H9 (cell line): ENCODE measurements at regions not wholly inside any gene's neighbourhood (a gene's known extent, or its start where the extent isn't known, plus 50 kb on each side); places are given as distances from the start of the nearest gene placed in this dataset.

Experiments used
- DNase-seq: peaks from one replicate; pipeline ENCODE4 v3.0.0-alpha.2; 2017
- H2AFZ ChIP-seq: one replicate; pipeline ENCODE4 v1.6.1; 2013; ENCODE audit warnings: mild to moderate bottlenecking, low read length, control low read depth, moderate library complexity
- H2AK5ac ChIP-seq: 2 replicates; pipeline ENCODE4 v1.6.1; 2013; ENCODE audit warnings: low read length, control low read depth, mixed read lengths; ENCODE audit not compliant: insufficient read length
- H2BK120ac ChIP-seq: one replicate; pipeline ENCODE4 v1.6.1; 2013; ENCODE audit warnings: low read depth, mild to moderate bottlenecking, low read length, control low read depth, inconsistent platforms; ENCODE audit not compliant: poor library complexity, severe bottlenecking
- H2BK12ac ChIP-seq: 2 replicates; pipeline ENCODE4 v1.6.1; 2013; ENCODE audit warnings: low read length, control low read depth, mixed read lengths, low read depth; ENCODE audit not compliant: insufficient read length
- H2BK15ac ChIP-seq: 2 replicates; pipeline ENCODE4 v1.6.1; 2013; ENCODE audit warnings: low read depth, low read length, control low read depth
- H2BK20ac ChIP-seq: one replicate; pipeline ENCODE4 v1.6.1; 2013; ENCODE audit warnings: low read depth, mild to moderate bottlenecking, low read length, control low read depth, inconsistent platforms; ENCODE audit not compliant: poor library complexity, severe bottlenecking
- H2BK5ac ChIP-seq: 2 replicates; pipeline ENCODE4 v1.6.1; 2013; ENCODE audit warnings: low read length, control low read depth, mixed read lengths; ENCODE audit not compliant: insufficient read length
- H3K14ac ChIP-seq: 2 replicates; pipeline ENCODE4 v1.6.1; 2013; ENCODE audit warnings: low read length, control low read depth; ENCODE audit not compliant: insufficient read depth
- H3K18ac ChIP-seq: 2 replicates; pipeline ENCODE4 v1.6.1; 2013; ENCODE audit warnings: low read depth, mild to moderate bottlenecking, mixed read lengths, low read length, control low read depth; ENCODE audit not compliant: insufficient read length
- H3K23ac ChIP-seq: 2 replicates; pipeline ENCODE4 v1.6.1; 2013; ENCODE audit warnings: low read length, control low read depth, mixed read lengths, low read depth; ENCODE audit not compliant: insufficient read length
- H3K23me2 ChIP-seq: 2 replicates; pipeline ENCODE4 v1.6.1; 2013; ENCODE audit warnings: low read depth, mild to moderate bottlenecking, mixed read lengths, low read length, control low read depth; ENCODE audit not compliant: insufficient read length, poor library complexity, severe bottlenecking
- H3K27ac ChIP-seq: 2 replicates; pipeline ENCODE4 v1.5.1; 2013; ENCODE audit warnings: low read length, control low read depth, mixed read lengths, low read depth; ENCODE audit not compliant: insufficient read length
- H3K27me3 ChIP-seq: 2 replicates; pipeline ENCODE4 v1.6.1; 2013; ENCODE audit warnings: low read length, control low read depth, inconsistent platforms; ENCODE audit not compliant: insufficient read depth
- H3K4ac ChIP-seq: 2 replicates; pipeline ENCODE4 v1.6.1; 2013; ENCODE audit warnings: low read depth, mild to moderate bottlenecking, control low read depth, inconsistent platforms, low read length, moderate library complexity
- H3K4me1 ChIP-seq: 2 replicates; pipeline ENCODE4 v1.6.1; 2013; ENCODE audit warnings: low read length, control low read depth, inconsistent platforms; ENCODE audit not compliant: insufficient read depth
- H3K4me2 ChIP-seq: 2 replicates; pipeline ENCODE4 v1.6.1; 2013; ENCODE audit warnings: low read length, control low read depth, mixed read lengths; ENCODE audit not compliant: insufficient read length, insufficient read depth
- H3K56ac ChIP-seq: 2 replicates; pipeline ENCODE4 v1.6.1; 2013; ENCODE audit warnings: low read depth, mild to moderate bottlenecking, mixed read lengths, low read length, control low read depth; ENCODE audit not compliant: insufficient read length
- H3K79me1 ChIP-seq: 2 replicates; pipeline ENCODE4 v1.6.1; 2013; ENCODE audit warnings: low read depth, mild to moderate bottlenecking, moderate library complexity, low read length, control low read depth, inconsistent platforms; ENCODE audit not compliant: insufficient read depth, poor library complexity, severe bottlenecking
- H3K79me2 ChIP-seq: 2 replicates; pipeline ENCODE4 v1.6.1; 2013; ENCODE audit warnings: low read length, control low read depth, inconsistent platforms; ENCODE audit not compliant: insufficient read depth
- H3K9ac ChIP-seq: 2 replicates; pipeline ENCODE4 v1.6.1; 2013; ENCODE audit warnings: low read length, control low read depth, mixed read lengths; ENCODE audit not compliant: insufficient read length; ENCODE audit errors: extremely low read depth
- H3K9me3 ChIP-seq: one replicate; pipeline ENCODE4 v1.6.1; 2013; ENCODE audit warnings: low read depth, low read length, inconsistent platforms; ENCODE audit not compliant: control insufficient read depth
- H3T11ph ChIP-seq: one replicate; pipeline ENCODE4 v1.6.1; 2013; ENCODE audit warnings: mild to moderate bottlenecking, low read length, control low read depth, inconsistent platforms
- H4K20me1 ChIP-seq: one replicate; pipeline ENCODE4 v1.6.1; 2013; ENCODE audit not compliant: control insufficient read depth, insufficient read length, insufficient read depth
- H4K5ac ChIP-seq: 2 replicates; pipeline ENCODE4 v1.6.1; 2013; ENCODE audit warnings: low read depth, mild to moderate bottlenecking, mixed read lengths, low read length, control low read depth; ENCODE audit not compliant: insufficient read length
- H4K8ac ChIP-seq: replicated peaks from 2 replicates; pipeline ENCODE4 v1.6.1; 2013; ENCODE audit warnings: low read length, control low read depth, mixed read lengths, low read depth; ENCODE audit not compliant: insufficient read length
- H4K91ac ChIP-seq: 2 replicates; pipeline ENCODE4 v1.6.1; 2013; ENCODE audit warnings: low read depth, mild to moderate bottlenecking, moderate library complexity, mixed read lengths, low read length, control low read depth; ENCODE audit not compliant: insufficient read length
- H3K27ac Mint-ChIP-seq, 3 experiments: 2 replicates in 2 of 3; 3 replicates in 1 of 3; pipeline ENCODE4 v1.8.0; 2020 to 2021; ENCODE audit warnings: mixed read lengths in 3 of 3, mild to moderate bottlenecking in 1 of 3, moderate library complexity in 1 of 3
- H3K27me3 Mint-ChIP-seq: 2 replicates; pipeline ENCODE4 v1.8.0; 2021; ENCODE audit warnings: low read depth, mild to moderate bottlenecking, moderate library complexity, mixed read lengths
- H3K36me3 Mint-ChIP-seq, 3 experiments: 2 replicates in 2 of 3; 3 replicates in 1 of 3; pipeline ENCODE4 v1.8.0; 2020 to 2021; ENCODE audit warnings: low read depth in 3 of 3, mixed read lengths in 3 of 3; ENCODE audit not compliant: insufficient read depth in 1 of 3
- H3K4me1 Mint-ChIP-seq, 2 experiments: 2 replicates each; pipeline ENCODE4 v1.8.0; 2020; ENCODE audit warnings: mixed read lengths in 2 of 2
- H3K4me3 Mint-ChIP-seq, 2 experiments: 2 replicates in 1 of 2; 3 replicates in 1 of 2; pipeline ENCODE4 v1.8.0; 2020 to 2021; ENCODE audit warnings: mild to moderate bottlenecking in 2 of 2, mixed read lengths in 2 of 2, moderate library complexity in 1 of 2
- H3K9me3 Mint-ChIP-seq, 2 experiments: 2 replicates in 1 of 2; 3 replicates in 1 of 2; pipeline ENCODE4 v1.8.0; 2020; ENCODE audit warnings: mild to moderate bottlenecking in 2 of 2, mixed read lengths in 2 of 2, moderate library complexity in 1 of 2
- CTCF ChIP-seq: fragments of 200-600 bp; sonication (generic); conservative IDR thresholded peaks from 3 replicates; pipeline ENCODE4 v1.8.0; 2021; ENCODE audit warnings: antibody characterized with exemption, mild to moderate bottlenecking
- WGBS: extraction: QIAGEN DNeasy Blood & Tissue Kit; methylation state at CpG from one replicate; pipeline ENCODE4 v1.1.7; 2013; ENCODE audit warnings: missing lambda C conversion rate, low lambda C conversion rate, mixed read lengths; ENCODE audit not compliant: insufficient read length; ENCODE audit errors: extremely low coverage; 5-methylcytosine and 5-hydroxymethylcytosine counted together

GRCh38 chr18:46400449-46400848 is 256.6 kb downstream of the LOXHD1 start:
- no peaks in the 10 kb centered on the region for H3K4me1 ChIP-seq

More at GRCh38 chr18:46400449-46400848, 256.6 kb downstream of the LOXHD1 start:
- Mint-ChIP-seq H3K27ac (no peak overlapping the region), H3K36me3 (no peaks in the 10 kb centered on the region; a peak in 1 of 7 replicates), H3K4me1 (0 out of 4 replicates have a peak, but pooled peaks cover 3% of the 10 kb centered on the region in 2 experiments), H3K9me3 (no peaks in the 10 kb centered on the region), H3K4me3 (no peak overlapping the region), H3K27me3 (no peaks in the 10 kb centered on the region; the same call in none of the 2 replicates)
- Histone ChIP-seq H3K9me3 (no peaks in the 10 kb centered on the region), H2BK5ac (no peak overlapping the region), H2BK120ac (no peak overlapping the region), H3K27ac (no peak overlapping the region), H2BK15ac (no peak overlapping the region; the same call in 1 of the 2 replicates), H4K8ac (no peak overlapping the region), H3K79me1 (no peaks in the 10 kb centered on the region), H2BK12ac (no peak overlapping the region), H2AFZ (no peak overlapping the region), H2BK20ac (no peak overlapping the region), H4K5ac (no peak overlapping the region), H3K9ac (no peak overlapping the region), H3K79me2 (no peaks in the 10 kb centered on the region), H3T11ph (no peak overlapping the region), H3K56ac (no peak overlapping the region), H3K4me2 (no peak overlapping the region), H3K18ac (no peak overlapping the region), H3K27me3 (no peaks in the 10 kb centered on the region), H2AK5ac (no peak overlapping the region), H3K23ac (no peak overlapping the region), H3K4ac (no peak overlapping the region), H4K91ac (no peak overlapping the region), H3K23me2 (no peaks in the 10 kb centered on the region), H4K20me1 (no peaks in the 10 kb centered on the region), H3K14ac (no peak overlapping the region)
- WGBS, result no CpG with 5 or more reads among the region's 8 CpGs
- no peak for DNase-seq
- no peak for TF ChIP-seq CTCF
